H9 (cell line): ENCODE measurements at regions not wholly inside any gene's neighbourhood (a gene's known extent, or its start where the extent isn't known, plus 50 kb on each side); places are given as distances from the start of the nearest gene placed in this dataset.

Experiments
- DNase-seq: peaks from one replicate; pipeline ENCODE4 v3.0.0-alpha.2; 2017
- H2AFZ ChIP-seq: one replicate; pipeline ENCODE4 v1.6.1; 2013; ENCODE audit warnings: mild to moderate bottlenecking, low read length, control low read depth, moderate library complexity
- H2AK5ac ChIP-seq: 2 replicates; pipeline ENCODE4 v1.6.1; 2013; ENCODE audit warnings: low read length, control low read depth, mixed read lengths; ENCODE audit not compliant: insufficient read length
- H2BK120ac ChIP-seq: one replicate; pipeline ENCODE4 v1.6.1; 2013; ENCODE audit warnings: low read depth, mild to moderate bottlenecking, low read length, control low read depth, inconsistent platforms; ENCODE audit not compliant: poor library complexity, severe bottlenecking
- H2BK12ac ChIP-seq: 2 replicates; pipeline ENCODE4 v1.6.1; 2013; ENCODE audit warnings: low read length, control low read depth, mixed read lengths, low read depth; ENCODE audit not compliant: insufficient read length
- H2BK15ac ChIP-seq: 2 replicates; pipeline ENCODE4 v1.6.1; 2013; ENCODE audit warnings: low read depth, low read length, control low read depth
- H2BK20ac ChIP-seq: one replicate; pipeline ENCODE4 v1.6.1; 2013; ENCODE audit warnings: low read depth, mild to moderate bottlenecking, low read length, control low read depth, inconsistent platforms; ENCODE audit not compliant: poor library complexity, severe bottlenecking
- H2BK5ac ChIP-seq: 2 replicates; pipeline ENCODE4 v1.6.1; 2013; ENCODE audit warnings: low read length, control low read depth, mixed read lengths; ENCODE audit not compliant: insufficient read length
- H3K14ac ChIP-seq: 2 replicates; pipeline ENCODE4 v1.6.1; 2013; ENCODE audit warnings: low read length, control low read depth; ENCODE audit not compliant: insufficient read depth
- H3K18ac ChIP-seq: 2 replicates; pipeline ENCODE4 v1.6.1; 2013; ENCODE audit warnings: low read depth, mild to moderate bottlenecking, mixed read lengths, low read length, control low read depth; ENCODE audit not compliant: insufficient read length
- H3K23ac ChIP-seq: 2 replicates; pipeline ENCODE4 v1.6.1; 2013; ENCODE audit warnings: low read length, control low read depth, mixed read lengths, low read depth; ENCODE audit not compliant: insufficient read length
- H3K23me2 ChIP-seq: 2 replicates; pipeline ENCODE4 v1.6.1; 2013; ENCODE audit warnings: low read depth, mild to moderate bottlenecking, mixed read lengths, low read length, control low read depth; ENCODE audit not compliant: insufficient read length, poor library complexity, severe bottlenecking
- H3K27ac ChIP-seq: 2 replicates; pipeline ENCODE4 v1.5.1; 2013; ENCODE audit warnings: low read length, control low read depth, mixed read lengths, low read depth; ENCODE audit not compliant: insufficient read length
- H3K27me3 ChIP-seq: 2 replicates; pipeline ENCODE4 v1.6.1; 2013; ENCODE audit warnings: low read length, control low read depth, inconsistent platforms; ENCODE audit not compliant: insufficient read depth
- H3K4ac ChIP-seq: 2 replicates; pipeline ENCODE4 v1.6.1; 2013; ENCODE audit warnings: low read depth, mild to moderate bottlenecking, control low read depth, inconsistent platforms, low read length, moderate library complexity
- H3K4me1 ChIP-seq: 2 replicates; pipeline ENCODE4 v1.6.1; 2013; ENCODE audit warnings: low read length, control low read depth, inconsistent platforms; ENCODE audit not compliant: insufficient read depth
- H3K4me2 ChIP-seq: 2 replicates; pipeline ENCODE4 v1.6.1; 2013; ENCODE audit warnings: low read length, control low read depth, mixed read lengths; ENCODE audit not compliant: insufficient read length, insufficient read depth
- H3K56ac ChIP-seq: 2 replicates; pipeline ENCODE4 v1.6.1; 2013; ENCODE audit warnings: low read depth, mild to moderate bottlenecking, mixed read lengths, low read length, control low read depth; ENCODE audit not compliant: insufficient read length
- H3K79me1 ChIP-seq: 2 replicates; pipeline ENCODE4 v1.6.1; 2013; ENCODE audit warnings: low read depth, mild to moderate bottlenecking, moderate library complexity, low read length, control low read depth, inconsistent platforms; ENCODE audit not compliant: insufficient read depth, poor library complexity, severe bottlenecking
- H3K79me2 ChIP-seq: 2 replicates; pipeline ENCODE4 v1.6.1; 2013; ENCODE audit warnings: low read length, control low read depth, inconsistent platforms; ENCODE audit not compliant: insufficient read depth
- H3K9ac ChIP-seq: 2 replicates; pipeline ENCODE4 v1.6.1; 2013; ENCODE audit warnings: low read length, control low read depth, mixed read lengths; ENCODE audit not compliant: insufficient read length; ENCODE audit errors: extremely low read depth
- H3K9me3 ChIP-seq: one replicate; pipeline ENCODE4 v1.6.1; 2013; ENCODE audit warnings: low read depth, low read length, inconsistent platforms; ENCODE audit not compliant: control insufficient read depth
- H3T11ph ChIP-seq: one replicate; pipeline ENCODE4 v1.6.1; 2013; ENCODE audit warnings: mild to moderate bottlenecking, low read length, control low read depth, inconsistent platforms
- H4K20me1 ChIP-seq: one replicate; pipeline ENCODE4 v1.6.1; 2013; ENCODE audit not compliant: control insufficient read depth, insufficient read length, insufficient read depth
- H4K5ac ChIP-seq: 2 replicates; pipeline ENCODE4 v1.6.1; 2013; ENCODE audit warnings: low read depth, mild to moderate bottlenecking, mixed read lengths, low read length, control low read depth; ENCODE audit not compliant: insufficient read length
- H4K8ac ChIP-seq: replicated peaks from 2 replicates; pipeline ENCODE4 v1.6.1; 2013; ENCODE audit warnings: low read length, control low read depth, mixed read lengths, low read depth; ENCODE audit not compliant: insufficient read length
- H4K91ac ChIP-seq: 2 replicates; pipeline ENCODE4 v1.6.1; 2013; ENCODE audit warnings: low read depth, mild to moderate bottlenecking, moderate library complexity, mixed read lengths, low read length, control low read depth; ENCODE audit not compliant: insufficient read length
- H3K27ac Mint-ChIP-seq, 3 experiments: 2 replicates in 2 of 3; 3 replicates in 1 of 3; pipeline ENCODE4 v1.8.0; 2020 to 2021; ENCODE audit warnings: mixed read lengths in 3 of 3, mild to moderate bottlenecking in 1 of 3, moderate library complexity in 1 of 3
- H3K27me3 Mint-ChIP-seq: 2 replicates; pipeline ENCODE4 v1.8.0; 2021; ENCODE audit warnings: low read depth, mild to moderate bottlenecking, moderate library complexity, mixed read lengths
- H3K36me3 Mint-ChIP-seq, 3 experiments: 2 replicates in 2 of 3; 3 replicates in 1 of 3; pipeline ENCODE4 v1.8.0; 2020 to 2021; ENCODE audit warnings: low read depth in 3 of 3, mixed read lengths in 3 of 3; ENCODE audit not compliant: insufficient read depth in 1 of 3
- H3K4me1 Mint-ChIP-seq, 2 experiments: 2 replicates each; pipeline ENCODE4 v1.8.0; 2020; ENCODE audit warnings: mixed read lengths in 2 of 2
- H3K4me3 Mint-ChIP-seq, 2 experiments: 2 replicates in 1 of 2; 3 replicates in 1 of 2; pipeline ENCODE4 v1.8.0; 2020 to 2021; ENCODE audit warnings: mild to moderate bottlenecking in 2 of 2, mixed read lengths in 2 of 2, moderate library complexity in 1 of 2
- H3K9me3 Mint-ChIP-seq, 2 experiments: 2 replicates in 1 of 2; 3 replicates in 1 of 2; pipeline ENCODE4 v1.8.0; 2020; ENCODE audit warnings: mild to moderate bottlenecking in 2 of 2, mixed read lengths in 2 of 2, moderate library complexity in 1 of 2
- WGBS: extraction: QIAGEN DNeasy Blood & Tissue Kit; methylation state at CpG from one replicate; pipeline ENCODE4 v1.1.7; 2013; ENCODE audit warnings: missing lambda C conversion rate, low lambda C conversion rate, mixed read lengths; ENCODE audit not compliant: insufficient read length; ENCODE audit errors: extremely low coverage; 5-methylcytosine and 5-hydroxymethylcytosine counted together
- TF ChIP-seq, protein P1 (sequence below): fragments of 200-600 bp; sonication (generic); conservative IDR thresholded peaks from 3 replicates; pipeline ENCODE4 v1.8.0; 2021; ENCODE audit warnings: antibody characterized with exemption, mild to moderate bottlenecking

DNA sequence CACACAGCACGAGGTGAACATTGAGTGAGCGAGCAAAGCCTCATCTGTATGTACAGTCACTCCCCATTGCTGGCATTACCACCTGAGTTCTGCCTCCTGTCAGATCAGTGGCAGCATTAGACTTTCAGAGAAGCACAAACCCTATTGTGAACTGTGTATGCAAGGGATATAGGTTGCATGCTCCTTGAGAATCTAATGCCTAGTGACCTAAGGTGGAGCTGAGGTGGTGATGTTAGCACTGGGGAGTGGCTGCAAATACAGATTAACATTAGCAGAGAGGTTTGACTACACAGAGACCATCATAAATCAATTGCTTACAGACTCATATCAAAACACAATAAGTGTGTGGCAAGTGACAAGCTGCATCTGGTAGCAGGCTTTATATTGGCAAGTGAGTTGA lies 262.5 kb upstream of the ANO5 start:
- no peaks in the 10 kb centered on the region for H3K23me2 ChIP-seq
- no CpG with 5 or more reads among the region's 2 CpGs for WGBS
- no peaks in the 10 kb centered on the region for H3K9me3 ChIP-seq
- H4K5ac ChIP-seq = no peak overlapping the region
- no peak overlapping the region for H2BK5ac ChIP-seq
- no peak overlapping the region for H3K27ac ChIP-seq
- no peaks in the 10 kb centered on the region for H3K4me1 ChIP-seq
- Mint-ChIP-seq H3K36me3 (no peaks in the 10 kb centered on the region), H3K4me3 (no peak overlapping the region), H3K27me3 (no peaks in the 10 kb centered on the region), H3K4me1 (no peaks in the 10 kb centered on the region), H3K27ac (no peak overlapping the region), H3K9me3 (no peaks in the 10 kb centered on the region)
- no peak overlapping the region for H2BK15ac ChIP-seq
- TF ChIP-seq, protein P1, sequence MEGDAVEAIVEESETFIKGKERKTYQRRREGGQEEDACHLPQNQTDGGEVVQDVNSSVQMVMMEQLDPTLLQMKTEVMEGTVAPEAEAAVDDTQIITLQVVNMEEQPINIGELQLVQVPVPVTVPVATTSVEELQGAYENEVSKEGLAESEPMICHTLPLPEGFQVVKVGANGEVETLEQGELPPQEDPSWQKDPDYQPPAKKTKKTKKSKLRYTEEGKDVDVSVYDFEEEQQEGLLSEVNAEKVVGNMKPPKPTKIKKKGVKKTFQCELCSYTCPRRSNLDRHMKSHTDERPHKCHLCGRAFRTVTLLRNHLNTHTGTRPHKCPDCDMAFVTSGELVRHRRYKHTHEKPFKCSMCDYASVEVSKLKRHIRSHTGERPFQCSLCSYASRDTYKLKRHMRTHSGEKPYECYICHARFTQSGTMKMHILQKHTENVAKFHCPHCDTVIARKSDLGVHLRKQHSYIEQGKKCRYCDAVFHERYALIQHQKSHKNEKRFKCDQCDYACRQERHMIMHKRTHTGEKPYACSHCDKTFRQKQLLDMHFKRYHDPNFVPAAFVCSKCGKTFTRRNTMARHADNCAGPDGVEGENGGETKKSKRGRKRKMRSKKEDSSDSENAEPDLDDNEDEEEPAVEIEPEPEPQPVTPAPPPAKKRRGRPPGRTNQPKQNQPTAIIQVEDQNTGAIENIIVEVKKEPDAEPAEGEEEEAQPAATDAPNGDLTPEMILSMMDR = no peak
- DNase-seq = no peak
- H2AFZ ChIP-seq = no peak overlapping the region
- H3K79me1 ChIP-seq = no peaks in the 10 kb centered on the region
- H3K27me3 ChIP-seq = no peaks in the 10 kb centered on the region
- no peak overlapping the region for H3K23ac ChIP-seq
- no peak overlapping the region for H3K4me2 ChIP-seq
- no peak overlapping the region for H4K8ac ChIP-seq
- no peak overlapping the region for H3K14ac ChIP-seq
- H2BK120ac ChIP-seq = no peak overlapping the region
- H3K18ac ChIP-seq = no peak overlapping the region
- no peak overlapping the region for H2BK20ac ChIP-seq
- H3K56ac ChIP-seq = no peak overlapping the region
- H3K79me2 ChIP-seq = no peaks in the 10 kb centered on the region
- no peak overlapping the region for H3T11ph ChIP-seq
- H4K91ac ChIP-seq = no peak overlapping the region
- no peak overlapping the region for H2AK5ac ChIP-seq
- H2BK12ac ChIP-seq = no peak overlapping the region
- no peaks in the 10 kb centered on the region for H4K20me1 ChIP-seq
- no peak overlapping the region for H3K4ac ChIP-seq
- no peak overlapping the region for H3K9ac ChIP-seq
